ENCODE measurements at regions not wholly inside any gene's neighbourhood (a gene's known extent, or its start where the extent isn't known, plus 50 kb on each side); places are given as distances from the start of the nearest gene placed in this dataset.
"Not testable (repeated sequence)": the region's sequence is repeated elsewhere in the genome, so short reads cannot be mapped to it uniquely, and the experiment has no call there.

GRCh38 chr12:22826446-22826981 is 201.5 kb downstream of the ETNK1 start:
- intact Hi-C loops (cut with micrococcal nuclease); H2BK120ac ChIP-seq (ENCODE audit: low read depth, low read length); H4K91ac ChIP-seq (ENCODE audit: insufficient read depth, low read depth, low read length); in situ Hi-C loops (cut with MboI; ENCODE audit: low sequenced_read_pairs); H4K20me1 ChIP-seq (ENCODE audit: insufficient read depth, low read length); H2AK9ac ChIP-seq (replicated peaks; ENCODE audit: low read depth, low read length, poor library complexity); H3K36me3 ChIP-seq (ENCODE audit: control insufficient read depth, insufficient read depth, low read length); H2AFZ ChIP-seq (replicated peaks; ENCODE audit: low read length, poor library complexity); H3K9ac ChIP-seq (ENCODE audit: low read depth, low read length); H3K4me1 ChIP-seq (ENCODE audit: control insufficient read depth, insufficient read depth, low read length); ATAC-seq (ENCODE audit: low read depth); H2BK20ac ChIP-seq (ENCODE audit: low read depth, low read length); H3K27ac ChIP-seq (ENCODE audit: insufficient read depth, low read length); H3K4me2 ChIP-seq (ENCODE audit: low read depth, low read length); H3K27me3 ChIP-seq (ENCODE audit: control insufficient read depth, insufficient read depth, low read length); H3K9me3 ChIP-seq (ENCODE audit: control insufficient read depth, insufficient read depth, low read length); H3K14ac ChIP-seq (replicated peaks; ENCODE audit: low read depth, low read length); H4K5ac ChIP-seq (ENCODE audit: low read depth, low read length); H3K18ac ChIP-seq (ENCODE audit: low read depth, low read length); H2AK5ac ChIP-seq (ENCODE audit: low read depth, low read length); POLR2A ChIA-PET (ENCODE audit: unreplicated experiment); BruUV-seq (replicated peaks); H3K56ac ChIP-seq (ENCODE audit: extremely low read depth, insufficient read depth, low read length); DNase-seq; H2BK5ac ChIP-seq (ENCODE audit: low read depth, low read length, poor library complexity, severe bottlenecking); H3K4ac ChIP-seq (ENCODE audit: low read depth, low read length); H4K8ac ChIP-seq (ENCODE audit: low read depth in 2 of 2, low read length in 2 of 2); H3K79me1 ChIP-seq (ENCODE audit: low read depth in 1 of 2, low read length in 2 of 2); H3K4me3 ChIP-seq (ENCODE audit: insufficient read depth, low read depth, low read length); H2BK15ac ChIP-seq (ENCODE audit: low read depth, low read length); dilution Hi-C loops (cut with HindIII; ENCODE audit: low sequenced_read_pairs, unreplicated experiment); H3K9me1 ChIP-seq (ENCODE audit: insufficient read depth, low read length); H3K23ac ChIP-seq (ENCODE audit: low read depth, low read length): not testable (repeated sequence)
- WGBS, 2 experiments (ENCODE audit: extremely low coverage in 2 of 2, insufficient read length in 1 of 2) = no CpG with 5 or more reads among the region's 9 CpGs
- CTCF ChIA-PET = interaction anchor here (0.6 kb wide), 1 partner anchor 302 kb away, joined by 3 read pairs; no protein-coding TSS in a partner anchor
